ENCODE measurements at regions not wholly inside any gene's neighbourhood (a gene's known extent, or its start where the extent isn't known, plus 50 kb on each side); places are given as distances from the start of the nearest gene placed in this dataset.

- 0 to 86% (median 66%) methylated on average over 1 of the region's 1 CpG for WGBS, 10 experiments
- no peak for ATAC-seq (replicated peaks in 6 of 8)
- Histone ChIP-seq H3K4me3 (no peak overlapping the region), H3K27ac (no peak overlapping the region), H3K4me1 (replicated peaks in 1 of 2) (no peaks in the 10 kb centered on the region)
- in situ Hi-C loops (cut with MboI; ENCODE audit: low pct_unique_long_range_greater_than_20kb in 2 of 9, low sequenced_read_pairs in 9 of 9, unreplicated experiment in 9 of 9), result no loop called here
Measured at GRCh38 chr4:166414431-166414830, 541.4 kb downstream of the TLL1 start.

GRCh38 chr4:166415749-166416148, 542.7 kb downstream of the TLL1 start:
- no peaks in the 10 kb centered on the region for H3K4me1 ChIP-seq (replicated peaks in 1 of 2)
- WGBS, 10 experiments, result 0 to 100% (median 81%) methylated on average over 1 to 4 of the region's 4 CpGs; no CpG with 5 or more reads in 5 of the 10 experiments
- no peak overlapping the region for H3K4me3 ChIP-seq
- no peak overlapping the region for H3K27ac ChIP-seq
- in situ Hi-C loops (cut with MboI; ENCODE audit: low pct_unique_long_range_greater_than_20kb in 2 of 9, low sequenced_read_pairs in 9 of 9, unreplicated experiment in 9 of 9), result no loop called here
- peak in 1 of 8 experiments; percentile 25 for ATAC-seq (replicated peaks in 6 of 8)

GRCh38 chr4:166421556-166422156, 548.6 kb downstream of the TLL1 start:
- ATAC-seq (replicated peaks in 6 of 8), result peak in 1 of 8 experiments; percentile 43
- 0 to 86% (median 78%) methylated on average over 1 to 2 of the region's 2 CpGs; no CpG with 5 or more reads in 3 of the 10 experiments for WGBS, 10 experiments
- Histone ChIP-seq H3K27ac (no peak overlapping the region), H3K4me3 (no peak overlapping the region), H3K4me1 (replicated peaks in 1 of 2) (peaks cover 0 to 4% of the 10 kb centered on the region in 2 donors)
- in situ Hi-C loops (cut with MboI; ENCODE audit: low pct_unique_long_range_greater_than_20kb in 2 of 9, low sequenced_read_pairs in 9 of 9, unreplicated experiment in 9 of 9), result no loop called here

- no peak overlapping the region for H3K4me3 ChIP-seq
- H3K4me1 ChIP-seq (replicated peaks in 1 of 2), result peaks cover 0 to 4% of the 10 kb centered on the region in 2 donors
- no peak for ATAC-seq (replicated peaks in 6 of 8)
- H3K27ac ChIP-seq, result no peak overlapping the region
- 10 to 100% (median 80%) methylated on average over 1 of the region's 1 CpG; no CpG with 5 or more reads in 3 of the 10 experiments for WGBS, 10 experiments
- in situ Hi-C loops (cut with MboI; ENCODE audit: low pct_unique_long_range_greater_than_20kb in 2 of 9, low sequenced_read_pairs in 9 of 9, unreplicated experiment in 9 of 9), result no loop called here
Measured at GRCh38 chr4:166422475-166422874, 549.4 kb downstream of the TLL1 start.

- in situ Hi-C loops (cut with MboI; ENCODE audit: low pct_unique_long_range_greater_than_20kb in 2 of 9, low sequenced_read_pairs in 9 of 9, unreplicated experiment in 9 of 9), result no loop called here
- 0 to 100% (median 81%) methylated on average over 1 to 2 of the region's 2 CpGs for WGBS, 10 experiments
Measured at GRCh38 chr4:166426300-166426863, 553.3 kb downstream of the TLL1 start.

GRCh38 chr4:166432125-166432524, 559.1 kb downstream of the TLL1 start:
- H3K4me1 ChIP-seq (replicated peaks in 1 of 2), result no peaks in the 10 kb centered on the region
- ATAC-seq (replicated peaks in 6 of 8), result no peak
- H3K4me3 ChIP-seq, result no peak overlapping the region
- no peak overlapping the region for H3K27ac ChIP-seq
- in situ Hi-C loops (cut with MboI; ENCODE audit: low pct_unique_long_range_greater_than_20kb in 2 of 9, low sequenced_read_pairs in 9 of 9, unreplicated experiment in 9 of 9), result no loop called here

More at GRCh38 chr4:166426300-166426863, 553.3 kb downstream of the TLL1 start:
- no peak overlapping the region for H3K4me3 ChIP-seq
- peaks cover 0 to 4% of the 10 kb centered on the region in 2 donors for H3K4me1 ChIP-seq (replicated peaks in 1 of 2)
- ATAC-seq (replicated peaks in 6 of 8), result peak in 5 of 8 experiments; percentile 17 to 67 (median 42)
- no peak overlapping the region for H3K27ac ChIP-seq

- H3K4me3 ChIP-seq, result no peak overlapping the region
- ATAC-seq (replicated peaks in 6 of 8), result no peak
Measured at GRCh38 chr4:166432842-166433241, 559.8 kb downstream of the TLL1 start.

GRCh38 chr4:166435449-166435848, 562.4 kb downstream of the TLL1 start:
- in situ Hi-C loops (cut with MboI; ENCODE audit: low pct_unique_long_range_greater_than_20kb in 2 of 9, low sequenced_read_pairs in 9 of 9, unreplicated experiment in 9 of 9), result no loop called here
- Histone ChIP-seq H3K4me3 (no peak overlapping the region), H3K4me1 (replicated peaks in 1 of 2) (no peaks in the 10 kb centered on the region), H3K27ac (no peak overlapping the region)
- ATAC-seq (replicated peaks in 6 of 8), result no peak
- 0 to 29% (median 9%) methylated on average over 1 of the region's 1 CpG; no CpG with 5 or more reads in 6 of the 10 experiments for WGBS, 10 experiments

More at GRCh38 chr4:166432842-166433241, 559.8 kb downstream of the TLL1 start:
- Histone ChIP-seq H3K27ac (no peak overlapping the region), H3K4me1 (replicated peaks in 1 of 2) (no peaks in the 10 kb centered on the region)
- in situ Hi-C loops (cut with MboI; ENCODE audit: low pct_unique_long_range_greater_than_20kb in 2 of 9, low sequenced_read_pairs in 9 of 9, unreplicated experiment in 9 of 9), result no loop called here

GRCh38 chr4:166458756-166459155, 585.7 kb downstream of the TLL1 start:
- 0% methylated on average over 1 of the region's 1 CpG; no CpG with 5 or more reads in 9 of the 10 experiments for WGBS, 10 experiments
- H3K4me3 ChIP-seq, result no peak overlapping the region
- no peak for ATAC-seq (replicated peaks in 6 of 8)
- no peak overlapping the region for H3K27ac ChIP-seq
- H3K4me1 ChIP-seq (replicated peaks in 1 of 2), result peaks cover 0 to 2% of the 10 kb centered on the region in 2 donors
- in situ Hi-C loops (cut with MboI; ENCODE audit: low pct_unique_long_range_greater_than_20kb in 2 of 9, low sequenced_read_pairs in 9 of 9, unreplicated experiment in 9 of 9), result no loop called here

- WGBS, 10 experiments, result 9 to 96% (median 55%) methylated on average over 1 to 5 of the region's 5 CpGs; no CpG with 5 or more reads in 2 of the 10 experiments
- H3K27ac ChIP-seq, result no peak overlapping the region
- no peak for ATAC-seq (replicated peaks in 6 of 8)
- H3K4me3 ChIP-seq, result no peak overlapping the region
- in situ Hi-C loops (cut with MboI; ENCODE audit: low pct_unique_long_range_greater_than_20kb in 2 of 9, low sequenced_read_pairs in 9 of 9, unreplicated experiment in 9 of 9), result no loop called here
- peaks cover 0 to 2% of the 10 kb centered on the region in 2 donors for H3K4me1 ChIP-seq (replicated peaks in 1 of 2)
Measured at GRCh38 chr4:166459621-166460020, 586.6 kb downstream of the TLL1 start.

- peaks cover 0 to 2% of the 10 kb centered on the region in 2 donors for H3K4me1 ChIP-seq (replicated peaks in 1 of 2)
- no peak for ATAC-seq (replicated peaks in 6 of 8)
- in situ Hi-C loops (cut with MboI; ENCODE audit: low pct_unique_long_range_greater_than_20kb in 2 of 9, low sequenced_read_pairs in 9 of 9, unreplicated experiment in 9 of 9), result no loop called here
- 0 to 97% (median 86%) methylated on average over 2 to 3 of the region's 3 CpGs; no CpG with 5 or more reads in 1 of the 10 experiments for WGBS, 10 experiments
- H3K27ac ChIP-seq, result no peak overlapping the region
- H3K4me3 ChIP-seq, result no peak overlapping the region
Measured at GRCh38 chr4:166460769-166461550, 587.9 kb downstream of the TLL1 start.

GRCh38 chr4:166481055-166481454, 608.0 kb downstream of the TLL1 start:
- ATAC-seq (replicated peaks in 6 of 8), result peak in 1 of 8 experiments; percentile 77
- in situ Hi-C loops (cut with MboI; ENCODE audit: low pct_unique_long_range_greater_than_20kb in 2 of 9, low sequenced_read_pairs in 9 of 9, unreplicated experiment in 9 of 9), result no loop called here
- 0 to 95% (median 28%) methylated on average over 1 to 2 of the region's 2 CpGs; no CpG with 5 or more reads in 2 of the 10 experiments for WGBS, 10 experiments
- no peak overlapping the region for H3K27ac ChIP-seq
- peaks cover 0 to 2% of the 10 kb centered on the region in 2 donors for H3K4me1 ChIP-seq (replicated peaks in 1 of 2)
- H3K4me3 ChIP-seq, result no peak overlapping the region

- no peak overlapping the region for H3K4me3 ChIP-seq
- ATAC-seq (replicated peaks in 6 of 8), result no peak
- peaks cover 0 to 2% of the 10 kb centered on the region in 2 donors for H3K4me1 ChIP-seq (replicated peaks in 1 of 2)
- no peak overlapping the region for H3K27ac ChIP-seq
- in situ Hi-C loops (cut with MboI; ENCODE audit: low pct_unique_long_range_greater_than_20kb in 2 of 9, low sequenced_read_pairs in 9 of 9, unreplicated experiment in 9 of 9), result no loop called here
Measured at GRCh38 chr4:166481739-166482138, 608.7 kb downstream of the TLL1 start.
